Right cardiac atrium (tissue), 5 donors: ENCODE measurements at regions not wholly inside any gene's neighbourhood (a gene's known extent, or its start where the extent isn't known, plus 50 kb on each side); places are given as distances from the start of the nearest gene placed in this dataset.

Experiments
- ATAC-seq, 2 donors: fragments of 200-7000 bp; cut with Tn5 transposase; one replicate each; pipeline versions ENCODE4 v1.8.0 to v1.9.1; 2020; ENCODE audit warnings: moderate library complexity in 2 of 2, mild to moderate bottlenecking in 1 of 2
- DNase-seq, 3 donors: peaks; one replicate each; pipeline ENCODE4 v3.0.0-alpha.2; 2020
- H3K27ac ChIP-seq: one replicate; pipeline ENCODE4 v1.5.1; 2013; ENCODE audit warnings: mild to moderate bottlenecking, low read length, control low read depth, moderate library complexity
- H3K27me3 ChIP-seq: one replicate; pipeline ENCODE4 v1.6.1; 2013; ENCODE audit not compliant: control insufficient read depth, insufficient read depth
- H3K4me1 ChIP-seq: one replicate; pipeline ENCODE4 v1.6.1; 2013; ENCODE audit warnings: low read length; ENCODE audit not compliant: control insufficient read depth, insufficient read depth
- H3K4me3 ChIP-seq: one replicate; pipeline ENCODE4 v1.5.1; 2013; ENCODE audit warnings: low read length, control low read depth
- H3K9me3 ChIP-seq: one replicate; pipeline ENCODE4 v1.6.1; 2013; ENCODE audit warnings: low read length; ENCODE audit not compliant: control insufficient read depth
- WGBS: extraction: QIAGEN DNeasy Blood & Tissue Kit; methylation state at CpG from one replicate; pipeline ENCODE4 v1.1.7; 2013; 5-methylcytosine and 5-hydroxymethylcytosine counted together
- intact Hi-C, 4 donors: fragments of 100-400 bp; cut with DNase I; formaldehyde crosslinking; loops; one replicate each; pipeline versions ENCODE4 v1.11.0 to v1.14.0; 2022 to 2023
- donor health status: healthy with polysubstance abuse.
- donor health status: DM: no; HTN: yes; CAD: no.
- donor health status: DM: no; HTN: no; CAD: no.
- donor health status: DM: no; HTN: yes; CAD: no; lungs with severe emphysema.
- donor health status: DM: yes; HTN: yes; CAD: no.

- Histone ChIP-seq H3K27ac (no peak overlapping the region), H3K4me1 (no peaks in the 10 kb centered on the region), H3K27me3 (no peaks in the 10 kb centered on the region), H3K4me3 (no peak overlapping the region), H3K9me3 (no peaks in the 10 kb centered on the region)
- DNase-seq = no peak
- intact Hi-C loops = no loop called here
- no peak for ATAC-seq
- 81% methylated on average over 10 of the region's 10 CpGs for WGBS
Observed at GRCh38 chr3:128556384-128556783, 63.4 kb upstream of the GATA2 start.

- Histone ChIP-seq H3K27me3 (no peaks in the 10 kb centered on the region), H3K4me3 (no peak overlapping the region), H3K9me3 (no peaks in the 10 kb centered on the region), H3K27ac (peak overlapping the region; percentile 31), H3K4me1 (no peaks in the 10 kb centered on the region)
- intact Hi-C loops = no loop called here
- 26% methylated on average over 17 of the region's 17 CpGs for WGBS
- ATAC-seq = peak in 1 of 2 donors; percentile 12
- DNase-seq = no peak
Observed at GRCh38 chr3:128555841-128556240, 62.8 kb upstream of the GATA2 start.

- Histone ChIP-seq H3K27me3 (no peaks in the 10 kb centered on the region), H3K4me1 (no peaks in the 10 kb centered on the region), H3K27ac (peak overlapping the region; percentile 49), H3K9me3 (no peaks in the 10 kb centered on the region), H3K4me3 (no peak overlapping the region)
- 3% methylated on average over 68 of the region's 68 CpGs for WGBS
- DNase-seq = peak; percentile 75 to 86 (median 85)
- intact Hi-C loops = no loop called here
- peak; percentile 82 to 88 for ATAC-seq
Observed at GRCh38 chr3:128555098-128555825, 62.3 kb upstream of the GATA2 start.

GRCh38 chr3:128554465-128555097 is 61.6 kb upstream of the GATA2 start:
- intact Hi-C loops = no loop called here
- H3K4me1 ChIP-seq = no peaks in the 10 kb centered on the region
- WGBS = 80% methylated on average over 28 of the region's 28 CpGs
- no peak overlapping the region for H3K4me3 ChIP-seq
- no peaks in the 10 kb centered on the region for H3K27me3 ChIP-seq
- no peaks in the 10 kb centered on the region for H3K9me3 ChIP-seq
- ATAC-seq (no peak), DNase-seq (no peak)
- peak overlapping the region; percentile 49 for H3K27ac ChIP-seq

- no peak overlapping the region for H3K27ac ChIP-seq
- H3K9me3 ChIP-seq = no peaks in the 10 kb centered on the region
- H3K4me3 ChIP-seq = no peak overlapping the region
- DNase-seq (no peak), ATAC-seq (no peak)
- intact Hi-C loops = no loop called here
- H3K27me3 ChIP-seq = no peaks in the 10 kb centered on the region
- no peaks in the 10 kb centered on the region for H3K4me1 ChIP-seq
- WGBS = 87% methylated on average over 4 of the region's 4 CpGs
Observed at GRCh38 chr3:128554100-128554464, 61.1 kb upstream of the GATA2 start.

GRCh38 chr3:128553560-128553959 is 60.6 kb upstream of the GATA2 start:
- peaks cover 3% of the 10 kb centered on the region for H3K4me1 ChIP-seq

GRCh38 chr3:128551867-128552266 is 58.9 kb upstream of the GATA2 start:
- 57% methylated on average over 4 of the region's 4 CpGs for WGBS
- Histone ChIP-seq H3K9me3 (no peaks in the 10 kb centered on the region), H3K4me3 (no peak overlapping the region), H3K27ac (no peak overlapping the region), H3K27me3 (no peaks in the 10 kb centered on the region), H3K4me1 (peaks cover 7% of the 10 kb centered on the region)
- intact Hi-C loops = no loop called here
- DNase-seq (no peak), ATAC-seq (no peak)

More at GRCh38 chr3:128553560-128553959, 60.6 kb upstream of the GATA2 start:
- no peak overlapping the region for H3K27ac ChIP-seq
- no peaks in the 10 kb centered on the region for H3K27me3 ChIP-seq
- no peak overlapping the region for H3K4me3 ChIP-seq
- ATAC-seq (no peak), DNase-seq (no peak)
- 82% methylated on average over 5 of the region's 5 CpGs for WGBS
- intact Hi-C loops = no loop called here
- H3K9me3 ChIP-seq = no peaks in the 10 kb centered on the region

- no peaks in the 10 kb centered on the region for H3K27me3 ChIP-seq
- intact Hi-C loops = no loop called here
- peaks cover 7% of the 10 kb centered on the region for H3K4me1 ChIP-seq
Observed at GRCh38 chr3:128551451-128551850, 58.5 kb upstream of the GATA2 start.

GRCh38 chr3:128550471-128551126 is 57.6 kb upstream of the GATA2 start:
- Histone ChIP-seq H3K4me1 (peaks cover 7% of the 10 kb centered on the region), H3K27ac (no peak overlapping the region), H3K27me3 (no peaks in the 10 kb centered on the region), H3K9me3 (no peaks in the 10 kb centered on the region), H3K4me3 (no peak overlapping the region)
- no peak for DNase-seq
- 78% methylated on average over 18 of the region's 18 CpGs for WGBS
- no peak for ATAC-seq
- intact Hi-C loops = no loop called here

More at GRCh38 chr3:128551451-128551850, 58.5 kb upstream of the GATA2 start:
- ATAC-seq (no peak), DNase-seq (no peak)
- Histone ChIP-seq H3K27ac (no peak overlapping the region), H3K4me3 (no peak overlapping the region), H3K9me3 (no peaks in the 10 kb centered on the region)
- WGBS = 64% methylated on average over 9 of the region's 9 CpGs

- Histone ChIP-seq H3K9me3 (no peaks in the 10 kb centered on the region), H3K27ac (peak overlapping the region; percentile 37), H3K27me3 (no peaks in the 10 kb centered on the region), H3K4me3 (no peak overlapping the region), H3K4me1 (peaks cover 7% of the 10 kb centered on the region)
- DNase-seq (no peak), ATAC-seq (no peak)
- intact Hi-C loops = no loop called here
- 90% methylated on average over 2 of the region's 2 CpGs for WGBS
Observed at GRCh38 chr3:128550113-128550440, 57.1 kb upstream of the GATA2 start.

GRCh38 chr3:128549283-128550112 is 56.5 kb upstream of the GATA2 start:
- 43% methylated on average over 20 of the region's 20 CpGs for WGBS
- peak; percentile 90 to 91 (median 90) for DNase-seq
- Histone ChIP-seq H3K9me3 (no peaks in the 10 kb centered on the region), H3K27me3 (no peaks in the 10 kb centered on the region), H3K4me1 (peaks cover 7% of the 10 kb centered on the region), H3K27ac (peak overlapping the region; percentile 37), H3K4me3 (no peak overlapping the region)
- intact Hi-C loops = no loop called here
- ATAC-seq = peak; percentile 87 to 95
